ENCODE measurements at regions not wholly inside any gene's neighbourhood (a gene's known extent, or its start where the extent isn't known, plus 50 kb on each side); places are given as distances from the start of the nearest gene placed in this dataset.

- intact Hi-C loops (cut with micrococcal nuclease): no loop called here
- Mint-ChIP-seq H3K36me3 (no peaks in the 10 kb centered on the region), H3K4me3 (no peak overlapping the region), H3K27me3 (no peaks in the 10 kb centered on the region), H3K4me1 (no peaks in the 10 kb centered on the region), H3K27ac (no peak overlapping the region), H3K9me3 (peaks cover 3 to 30% (median 14%) of the 10 kb centered on the region in 11 donors)
- Histone ChIP-seq H3K4me1 (ENCODE audit: control insufficient read depth in 2 of 2, insufficient read depth in 2 of 2, low read length in 2 of 2) (no peaks in the 10 kb centered on the region), H3K27me3 (ENCODE audit: control insufficient read depth in 2 of 2, insufficient read depth in 2 of 2, low read length in 2 of 2) (no peaks in the 10 kb centered on the region), H3K36me3 (ENCODE audit: control insufficient read depth in 2 of 3, insufficient read depth in 3 of 3, low read length in 3 of 3) (no peaks in the 10 kb centered on the region), H3K4me3 (ENCODE audit: low read length) (no peak overlapping the region), H3K9me3 (ENCODE audit: control insufficient read depth in 2 of 3, low read length in 3 of 3) (peaks cover 0 to 4% (median 0%) of the 10 kb centered on the region in 3 experiments), H3K27ac (ENCODE audit: low read depth, low read length) (no peak overlapping the region)
- ATAC-seq: no peak
- ChIA-PET CTCF (no interaction called here), POLR2A (no interaction called here)
- no peak for DNase-seq
Measured at GRCh38 chr9:80521151-80521550, 949.4 kb downstream of the TLE4 start.

GRCh38 chr9:80520231-80520630 lies 948.5 kb downstream of the TLE4 start:
- intact Hi-C loops (cut with micrococcal nuclease): no loop called here
- Histone ChIP-seq H3K4me3 (ENCODE audit: low read length) (no peak overlapping the region), H3K36me3 (ENCODE audit: control insufficient read depth in 2 of 3, insufficient read depth in 3 of 3, low read length in 3 of 3) (no peaks in the 10 kb centered on the region), H3K27me3 (ENCODE audit: control insufficient read depth in 2 of 2, insufficient read depth in 2 of 2, low read length in 2 of 2) (no peaks in the 10 kb centered on the region), H3K4me1 (ENCODE audit: control insufficient read depth in 2 of 2, insufficient read depth in 2 of 2, low read length in 2 of 2) (no peaks in the 10 kb centered on the region), H3K27ac (ENCODE audit: low read depth, low read length) (no peak overlapping the region), H3K9me3 (ENCODE audit: control insufficient read depth in 2 of 3, low read length in 3 of 3) (peaks cover 0 to 4% (median 0%) of the 10 kb centered on the region in 3 experiments)
- Mint-ChIP-seq H3K27ac (no peak overlapping the region), H3K36me3 (no peaks in the 10 kb centered on the region), H3K9me3 (peaks cover 3 to 33% (median 10%) of the 10 kb centered on the region in 11 donors), H3K4me1 (no peaks in the 10 kb centered on the region), H3K27me3 (no peaks in the 10 kb centered on the region), H3K4me3 (no peak overlapping the region)
- POLR2A ChIA-PET: no interaction called here
- ATAC-seq (no peak), DNase-seq (no peak)
- CTCF ChIA-PET: no interaction called here

- H3K27me3 Mint-ChIP-seq: no peaks in the 10 kb centered on the region
- H3K27ac Mint-ChIP-seq: no peak overlapping the region
- no peaks in the 10 kb centered on the region for H3K36me3 Mint-ChIP-seq
- Histone ChIP-seq H3K9me3 (ENCODE audit: control insufficient read depth in 2 of 3, low read length in 3 of 3) (no peaks in the 10 kb centered on the region), H3K27me3 (ENCODE audit: control insufficient read depth in 2 of 2, insufficient read depth in 2 of 2, low read length in 2 of 2) (no peaks in the 10 kb centered on the region), H3K27ac (ENCODE audit: low read depth, low read length) (no peak overlapping the region), H3K4me3 (ENCODE audit: low read length) (no peak overlapping the region), H3K4me1 (ENCODE audit: control insufficient read depth in 2 of 2, insufficient read depth in 2 of 2, low read length in 2 of 2) (no peaks in the 10 kb centered on the region), H3K36me3 (ENCODE audit: control insufficient read depth in 2 of 3, insufficient read depth in 3 of 3, low read length in 3 of 3) (no peaks in the 10 kb centered on the region)
- H3K9me3 Mint-ChIP-seq: peaks cover under 1 to 34% (median 16%) of the 10 kb centered on the region in 11 donors
- ChIA-PET POLR2A (no interaction called here), CTCF (no interaction called here)
- no peak for DNase-seq
- no peak overlapping the region for H3K4me3 Mint-ChIP-seq
- ATAC-seq: no peak
- no peaks in the 10 kb centered on the region for H3K4me1 Mint-ChIP-seq
- intact Hi-C loops (cut with micrococcal nuclease): no loop called here
Measured at GRCh38 chr9:80518441-80518840, 946.7 kb downstream of the TLE4 start.

- no peaks in the 10 kb centered on the region for H3K27me3 ChIP-seq (ENCODE audit: control insufficient read depth in 2 of 2, insufficient read depth in 2 of 2, low read length in 2 of 2)
- Mint-ChIP-seq H3K36me3 (no peaks in the 10 kb centered on the region), H3K27me3 (no peaks in the 10 kb centered on the region), H3K27ac (no peak overlapping the region), H3K4me1 (no peaks in the 10 kb centered on the region), H3K4me3 (no peak overlapping the region), H3K9me3 (peaks cover 0 to 34% (median 16%) of the 10 kb centered on the region in 11 donors)
- no peaks in the 10 kb centered on the region for H3K36me3 ChIP-seq (ENCODE audit: control insufficient read depth in 2 of 3, insufficient read depth in 3 of 3, low read length in 3 of 3)
- no peak overlapping the region for H3K27ac ChIP-seq (ENCODE audit: low read depth, low read length)
- no peak overlapping the region for H3K4me3 ChIP-seq (ENCODE audit: low read length)
- ChIA-PET POLR2A (no interaction called here), CTCF (no interaction called here)
- intact Hi-C loops (cut with micrococcal nuclease): no loop called here
- H3K4me1 ChIP-seq (ENCODE audit: control insufficient read depth in 2 of 2, insufficient read depth in 2 of 2, low read length in 2 of 2): no peaks in the 10 kb centered on the region
- ATAC-seq (no peak), DNase-seq (no peak)
- no peaks in the 10 kb centered on the region for H3K9me3 ChIP-seq (ENCODE audit: control insufficient read depth in 2 of 3, low read length in 3 of 3)
Measured at GRCh38 chr9:80516679-80517078, 944.9 kb downstream of the TLE4 start.

- Mint-ChIP-seq H3K9me3 (peaks cover 0 to 10% (median 2%) of the 10 kb centered on the region in 11 donors), H3K36me3 (no peaks in the 10 kb centered on the region), H3K27ac (no peak overlapping the region), H3K4me3 (no peak overlapping the region), H3K27me3 (no peaks in the 10 kb centered on the region), H3K4me1 (no peaks in the 10 kb centered on the region)
- no peaks in the 10 kb centered on the region for H3K9me3 ChIP-seq (ENCODE audit: control insufficient read depth in 2 of 3, low read length in 3 of 3)
- no peaks in the 10 kb centered on the region for H3K27me3 ChIP-seq (ENCODE audit: control insufficient read depth in 2 of 2, insufficient read depth in 2 of 2, low read length in 2 of 2)
- ChIA-PET POLR2A (no interaction called here), CTCF (interaction anchor here (0.7 kb wide), 1 partner anchor 85 kb away, joined by 3 read pairs; no protein-coding TSS in a partner anchor)
- H3K36me3 ChIP-seq (ENCODE audit: control insufficient read depth in 2 of 3, insufficient read depth in 3 of 3, low read length in 3 of 3): no peaks in the 10 kb centered on the region
- intact Hi-C loops (cut with micrococcal nuclease): loop anchor here in 1 of 2 donors (10.0 kb wide), 1 partner anchor 65 kb away; no protein-coding TSS in a partner anchor
- no peak overlapping the region for H3K27ac ChIP-seq (ENCODE audit: low read depth, low read length)
- no peak for ATAC-seq
- no peak overlapping the region for H3K4me3 ChIP-seq (ENCODE audit: low read length)
- DNase-seq: no peak
- H3K4me1 ChIP-seq (ENCODE audit: control insufficient read depth in 2 of 2, insufficient read depth in 2 of 2, low read length in 2 of 2): no peaks in the 10 kb centered on the region
Measured at GRCh38 chr9:80509358-80509757, 937.6 kb downstream of the TLE4 start.

- no peak overlapping the region for H3K27ac Mint-ChIP-seq
- H3K27me3 ChIP-seq (ENCODE audit: control insufficient read depth in 2 of 2, insufficient read depth in 2 of 2, low read length in 2 of 2): no peaks in the 10 kb centered on the region
- no peak overlapping the region for H3K4me3 Mint-ChIP-seq
- no peak for DNase-seq
- H3K4me1 ChIP-seq (ENCODE audit: control insufficient read depth in 2 of 2, insufficient read depth in 2 of 2, low read length in 2 of 2): no peaks in the 10 kb centered on the region
- H3K27me3 Mint-ChIP-seq: no peaks in the 10 kb centered on the region
- H3K4me1 Mint-ChIP-seq: no peaks in the 10 kb centered on the region
- no peak overlapping the region for H3K4me3 ChIP-seq (ENCODE audit: low read length)
- ATAC-seq: no peak
- peaks cover 0 to 7% (median 1%) of the 10 kb centered on the region in 11 donors for H3K9me3 Mint-ChIP-seq
- no peaks in the 10 kb centered on the region for H3K36me3 ChIP-seq (ENCODE audit: control insufficient read depth in 2 of 3, insufficient read depth in 3 of 3, low read length in 3 of 3)
- no peaks in the 10 kb centered on the region for H3K36me3 Mint-ChIP-seq
- intact Hi-C loops (cut with micrococcal nuclease): loop anchor here in 1 of 2 donors (10.0 kb wide), 1 partner anchor 63 kb away; no protein-coding TSS in a partner anchor
- H3K27ac ChIP-seq (ENCODE audit: low read depth, low read length): no peak overlapping the region
- POLR2A ChIA-PET: no interaction called here
- H3K9me3 ChIP-seq (ENCODE audit: control insufficient read depth in 2 of 3, low read length in 3 of 3): no peaks in the 10 kb centered on the region
- CTCF ChIA-PET: no interaction called here
Measured at GRCh38 chr9:80507611-80508010, 935.8 kb downstream of the TLE4 start.

- CTCF ChIA-PET: no interaction called here
- Mint-ChIP-seq H3K27me3 (no peaks in the 10 kb centered on the region), H3K9me3 (peaks cover 0 to 7% (median 0%) of the 10 kb centered on the region in 11 donors), H3K4me1 (no peaks in the 10 kb centered on the region), H3K36me3 (no peaks in the 10 kb centered on the region), H3K27ac (no peak overlapping the region), H3K4me3 (no peak overlapping the region)
- no peak for ATAC-seq
- Histone ChIP-seq H3K36me3 (ENCODE audit: control insufficient read depth in 2 of 3, insufficient read depth in 3 of 3, low read length in 3 of 3) (no peaks in the 10 kb centered on the region), H3K4me1 (ENCODE audit: control insufficient read depth in 2 of 2, insufficient read depth in 2 of 2, low read length in 2 of 2) (no peaks in the 10 kb centered on the region), H3K9me3 (ENCODE audit: control insufficient read depth in 2 of 3, low read length in 3 of 3) (no peaks in the 10 kb centered on the region), H3K27ac (ENCODE audit: low read depth, low read length) (no peak overlapping the region), H3K4me3 (ENCODE audit: low read length) (no peak overlapping the region), H3K27me3 (ENCODE audit: control insufficient read depth in 2 of 2, insufficient read depth in 2 of 2, low read length in 2 of 2) (no peaks in the 10 kb centered on the region)
- intact Hi-C loops (cut with micrococcal nuclease): loop anchor here in 1 of 2 donors (10.0 kb wide), 1 partner anchor 60 kb away; no protein-coding TSS in a partner anchor
- no peak for DNase-seq
- POLR2A ChIA-PET: no interaction called here
Measured at GRCh38 chr9:80504601-80505230, 933.0 kb downstream of the TLE4 start.

All from naive thymus-derived CD4-positive, alpha-beta T cell (primary cell).